ENCODE measurements at regions not wholly inside any gene's neighbourhood (a gene's known extent, or its start where the extent isn't known, plus 50 kb on each side); places are given as distances from the start of the nearest gene placed in this dataset.
"Not testable (repeated sequence)": the region's sequence is repeated elsewhere in the genome, so short reads cannot be mapped to it uniquely, and the experiment has no call there.

GRCh38 chr22:46026899-46027210 is 49.9 kb upstream of the WNT7B start:
- DNase-seq (ENCODE audit: low read depth in 3 of 3, low spot score in 2 of 3), result no peak

- DNase-seq (ENCODE audit: low read depth in 3 of 3, low spot score in 2 of 3), result no peak
Observed at GRCh38 chr22:46027211-46028105, 50.5 kb upstream of the WNT7B start.

GRCh38 chr22:46028106-46028991 is 51.4 kb upstream of the WNT7B start:
- DNase-seq (ENCODE audit: low read depth in 3 of 3, low spot score in 2 of 3), result no peak

GRCh38 chr22:46029036-46029435 is 52.1 kb upstream of the WNT7B start:
- DNase-seq (ENCODE audit: low read depth in 3 of 3, low spot score in 2 of 3), result no peak

- no peak for DNase-seq (ENCODE audit: low read depth in 3 of 3, low spot score in 2 of 3)
Observed at GRCh38 chr22:46029574-46030200, 52.7 kb upstream of the WNT7B start.

GRCh38 chr22:46030231-46030880 is 53.4 kb upstream of the WNT7B start:
- DNase-seq (ENCODE audit: low read depth in 3 of 3, low spot score in 2 of 3), result no peak

- DNase-seq (ENCODE audit: low read depth in 3 of 3, low spot score in 2 of 3), result no peak
Observed at GRCh38 chr22:46031066-46031465, 54.1 kb upstream of the WNT7B start.

GRCh38 chr22:46031557-46031956 is 54.6 kb upstream of the WNT7B start:
- DNase-seq (ENCODE audit: low read depth in 3 of 3, low spot score in 2 of 3), result no peak

- no peak for DNase-seq (ENCODE audit: low read depth in 3 of 3, low spot score in 2 of 3)
Observed at GRCh38 chr22:46031965-46032851, 55.2 kb upstream of the WNT7B start.

- no peak for DNase-seq (ENCODE audit: low read depth in 3 of 3, low spot score in 2 of 3)
Observed at GRCh38 chr22:46033256-46034200, 56.6 kb upstream of the WNT7B start.

- not testable (repeated sequence) for DNase-seq (ENCODE audit: low read depth in 3 of 3, low spot score in 2 of 3)
Observed at GRCh38 chr22:46034480-46034879, 57.5 kb upstream of the WNT7B start.

- DNase-seq (ENCODE audit: low read depth in 3 of 3, low spot score in 2 of 3), result no peak
Observed at GRCh38 chr22:46035380-46035741, 58.4 kb upstream of the WNT7B start.

- DNase-seq (ENCODE audit: low read depth in 3 of 3, low spot score in 2 of 3), result peak; percentile 95 to 98 (median 97)
Observed at GRCh38 chr22:46035742-46036557, 59.0 kb upstream of the WNT7B start.

- no peak for DNase-seq (ENCODE audit: low read depth in 3 of 3, low spot score in 2 of 3)
Observed at GRCh38 chr22:46036558-46037408, 59.8 kb upstream of the WNT7B start.

GRCh38 chr22:46038174-46038487 is 61.2 kb upstream of the WNT7B start:
- DNase-seq (ENCODE audit: low read depth in 3 of 3, low spot score in 2 of 3), result no peak

GRCh38 chr22:46038516-46039430 is 61.8 kb upstream of the WNT7B start:
- no peak for DNase-seq (ENCODE audit: low read depth in 3 of 3, low spot score in 2 of 3)
